ENCODE measurements at regions not wholly inside any gene's neighbourhood (a gene's known extent, or its start where the extent isn't known, plus 50 kb on each side); places are given as distances from the start of the nearest gene placed in this dataset.

DNA sequence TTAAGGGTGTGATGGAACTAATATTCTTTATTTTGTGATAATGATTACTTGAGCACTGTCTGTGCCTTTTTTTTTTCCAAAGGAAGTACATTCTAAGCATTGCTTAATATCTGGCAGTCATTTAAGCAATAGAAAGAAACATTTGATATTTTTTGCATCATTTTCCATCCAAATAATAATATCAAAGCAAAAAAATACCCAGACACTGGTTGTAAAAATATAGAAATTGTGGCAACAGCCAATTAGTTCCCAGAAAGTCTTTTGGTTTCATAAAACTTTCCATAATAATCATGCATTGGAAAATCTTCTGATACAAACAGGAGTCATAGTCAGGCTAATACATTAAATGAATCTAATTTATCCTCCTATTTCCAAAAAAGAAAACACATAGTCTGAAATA is 629.3 kb upstream of the ADAMTS5 start:
- Histone ChIP-seq H3K27ac (no peak overlapping the region), H2AFZ (no peak overlapping the region)
- TF ChIP-seq, protein P1, sequence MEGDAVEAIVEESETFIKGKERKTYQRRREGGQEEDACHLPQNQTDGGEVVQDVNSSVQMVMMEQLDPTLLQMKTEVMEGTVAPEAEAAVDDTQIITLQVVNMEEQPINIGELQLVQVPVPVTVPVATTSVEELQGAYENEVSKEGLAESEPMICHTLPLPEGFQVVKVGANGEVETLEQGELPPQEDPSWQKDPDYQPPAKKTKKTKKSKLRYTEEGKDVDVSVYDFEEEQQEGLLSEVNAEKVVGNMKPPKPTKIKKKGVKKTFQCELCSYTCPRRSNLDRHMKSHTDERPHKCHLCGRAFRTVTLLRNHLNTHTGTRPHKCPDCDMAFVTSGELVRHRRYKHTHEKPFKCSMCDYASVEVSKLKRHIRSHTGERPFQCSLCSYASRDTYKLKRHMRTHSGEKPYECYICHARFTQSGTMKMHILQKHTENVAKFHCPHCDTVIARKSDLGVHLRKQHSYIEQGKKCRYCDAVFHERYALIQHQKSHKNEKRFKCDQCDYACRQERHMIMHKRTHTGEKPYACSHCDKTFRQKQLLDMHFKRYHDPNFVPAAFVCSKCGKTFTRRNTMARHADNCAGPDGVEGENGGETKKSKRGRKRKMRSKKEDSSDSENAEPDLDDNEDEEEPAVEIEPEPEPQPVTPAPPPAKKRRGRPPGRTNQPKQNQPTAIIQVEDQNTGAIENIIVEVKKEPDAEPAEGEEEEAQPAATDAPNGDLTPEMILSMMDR (IDR thresholded peaks at IDR 0.05; ENCODE audit: poor library complexity): no peak
- no peak for TF ChIP-seq EZH2 (IDR thresholded peaks at IDR 0.05; ENCODE audit: borderline replicate concordance)
- no peak for TF ChIP-seq EZH2phosphoT487 (IDR thresholded peaks at IDR 0.05; ENCODE audit: low read depth, severe bottlenecking, unreplicated experiment)

DNA sequence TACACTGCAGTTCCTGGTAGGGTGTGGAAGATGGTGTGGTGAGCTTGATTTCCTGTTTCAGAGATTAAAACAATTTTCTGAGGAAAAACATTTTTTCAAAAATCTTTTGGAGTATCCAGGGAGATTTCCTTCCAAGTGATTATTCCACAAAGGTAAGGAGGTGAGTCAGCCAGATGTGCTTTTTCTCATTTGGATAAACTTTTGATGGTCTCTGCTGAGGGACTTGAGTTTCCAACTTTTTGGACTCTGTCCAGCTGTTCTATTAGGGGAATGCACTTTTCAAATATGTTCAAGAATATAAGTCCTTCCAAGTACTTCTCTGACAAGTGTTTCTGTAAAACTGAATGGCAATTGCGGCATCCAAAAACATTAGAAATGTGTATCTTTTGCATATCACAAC is 628.8 kb upstream of the ADAMTS5 start:
- Histone ChIP-seq H3K4me3 (no peak overlapping the region), H3K9me2 (replicated peaks; ENCODE audit: insufficient read depth) (no peaks in the 10 kb centered on the region), H3K36me3 (replicated peaks; ENCODE audit: insufficient read depth, low read depth) (no peaks in the 10 kb centered on the region), H3K27me3 (no peaks in the 10 kb centered on the region), H4K20me1 (ENCODE audit: insufficient read depth, poor library complexity, severe bottlenecking) (no peaks in the 10 kb centered on the region), H3K4me2 (no peak overlapping the region), H3K9me3 (ENCODE audit: low read depth) (no peaks in the 10 kb centered on the region), H2AFZ (no peak overlapping the region), H3K27ac (no peak overlapping the region), H3K79me2 (no peaks in the 10 kb centered on the region), H3K4me1 (ENCODE audit: insufficient read depth) (no peaks in the 10 kb centered on the region)
- TF ChIP-seq, protein P1 (IDR thresholded peaks at IDR 0.05; ENCODE audit: poor library complexity): no peak
- TF ChIP-seq EZH2phosphoT487 (IDR thresholded peaks at IDR 0.05; ENCODE audit: low read depth, severe bottlenecking, unreplicated experiment) (no peak), EZH2 (IDR thresholded peaks at IDR 0.05; ENCODE audit: borderline replicate concordance) (no peak)
- WGBS (ENCODE audit: low lambda C conversion rate, missing lambda C conversion rate): 92% methylated on average over 1 of the region's 1 CpG
- no peak for DNase-seq (ENCODE audit: low spot score)

More for the DNA sequence above, 629.3 kb upstream of the ADAMTS5 start:
- Histone ChIP-seq H3K9me2 (replicated peaks; ENCODE audit: insufficient read depth) (no peaks in the 10 kb centered on the region), H3K4me1 (ENCODE audit: insufficient read depth) (no peaks in the 10 kb centered on the region), H3K79me2 (no peaks in the 10 kb centered on the region), H3K4me2 (no peak overlapping the region), H3K4me3 (no peak overlapping the region), H4K20me1 (ENCODE audit: insufficient read depth, poor library complexity, severe bottlenecking) (no peaks in the 10 kb centered on the region), H3K27me3 (no peaks in the 10 kb centered on the region), H3K9me3 (ENCODE audit: low read depth) (no peaks in the 10 kb centered on the region), H3K36me3 (replicated peaks; ENCODE audit: insufficient read depth, low read depth) (no peaks in the 10 kb centered on the region)
- no peak for DNase-seq (ENCODE audit: low spot score)

DNA sequence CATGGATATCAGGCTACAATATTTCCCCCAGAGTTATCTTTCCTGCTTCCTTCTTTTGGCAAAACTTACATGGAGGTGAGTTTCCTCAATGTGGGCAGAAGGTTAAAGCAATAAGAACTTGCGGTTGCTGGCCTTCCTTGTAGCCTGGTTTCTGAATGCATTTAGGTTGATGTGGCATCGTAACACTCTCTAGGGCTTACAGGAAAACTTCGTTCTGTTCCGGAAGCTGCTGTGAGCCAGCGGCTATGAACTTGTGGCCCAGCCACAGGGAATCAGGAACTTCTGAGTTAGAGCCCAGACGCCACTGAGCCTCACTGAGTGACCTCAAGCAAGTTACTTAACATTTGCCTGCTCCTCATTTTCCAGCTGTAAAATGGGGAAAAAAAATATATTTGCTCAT is 623.4 kb upstream of the ADAMTS5 start:
- H4K20me1 ChIP-seq (ENCODE audit: insufficient read depth, poor library complexity, severe bottlenecking): no peaks in the 10 kb centered on the region
- no peaks in the 10 kb centered on the region for H3K9me3 ChIP-seq (ENCODE audit: low read depth)
- H3K4me2 ChIP-seq: no peak overlapping the region
- no peak for DNase-seq (ENCODE audit: low spot score)
- H3K4me1 ChIP-seq (ENCODE audit: insufficient read depth): no peaks in the 10 kb centered on the region
- H3K27me3 ChIP-seq: no peaks in the 10 kb centered on the region
- H3K27ac ChIP-seq: no peak overlapping the region
- no peak for TF ChIP-seq EZH2phosphoT487 (IDR thresholded peaks at IDR 0.05; ENCODE audit: low read depth, severe bottlenecking, unreplicated experiment)
- TF ChIP-seq, protein P1 (IDR thresholded peaks at IDR 0.05; ENCODE audit: poor library complexity): no peak
- TF ChIP-seq EZH2 (IDR thresholded peaks at IDR 0.05; ENCODE audit: borderline replicate concordance): no peak
- H2AFZ ChIP-seq: no peak overlapping the region
- no peaks in the 10 kb centered on the region for H3K79me2 ChIP-seq
- H3K9me2 ChIP-seq (replicated peaks; ENCODE audit: insufficient read depth): no peaks in the 10 kb centered on the region
- H3K4me3 ChIP-seq: no peak overlapping the region
- 91% methylated on average over 6 of the region's 6 CpGs for WGBS (ENCODE audit: low lambda C conversion rate, missing lambda C conversion rate)
- H3K36me3 ChIP-seq (replicated peaks; ENCODE audit: insufficient read depth, low read depth): no peaks in the 10 kb centered on the region

DNA sequence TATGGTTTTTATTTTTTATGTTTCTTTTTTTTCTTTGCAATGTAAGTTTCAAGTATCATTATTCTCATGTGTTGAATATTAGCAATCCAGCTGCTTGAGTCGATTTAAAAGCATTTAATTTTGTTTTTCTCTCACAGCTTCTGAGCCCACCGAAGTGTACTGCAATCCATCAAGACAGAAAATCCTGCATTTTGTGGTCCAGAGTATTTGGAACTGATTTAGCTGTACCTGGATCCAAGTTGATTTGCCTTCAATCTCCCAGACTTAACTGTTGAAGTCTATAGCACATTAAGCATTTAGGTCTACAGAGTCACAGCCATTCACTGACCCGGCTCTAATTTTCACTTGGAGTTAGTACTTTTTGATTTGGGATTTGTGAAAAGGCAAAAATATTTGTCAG is 622.9 kb upstream of the ADAMTS5 start:
- Histone ChIP-seq H3K36me3 (replicated peaks; ENCODE audit: insufficient read depth, low read depth) (no peaks in the 10 kb centered on the region), H3K4me1 (ENCODE audit: insufficient read depth) (no peaks in the 10 kb centered on the region), H3K27ac (no peak overlapping the region), H3K4me2 (no peak overlapping the region), H3K9me3 (ENCODE audit: low read depth) (no peaks in the 10 kb centered on the region), H3K27me3 (no peaks in the 10 kb centered on the region), H3K4me3 (no peak overlapping the region), H4K20me1 (ENCODE audit: insufficient read depth, poor library complexity, severe bottlenecking) (no peaks in the 10 kb centered on the region), H2AFZ (no peak overlapping the region), H3K79me2 (no peaks in the 10 kb centered on the region), H3K9me2 (replicated peaks; ENCODE audit: insufficient read depth) (no peaks in the 10 kb centered on the region)
- DNase-seq (ENCODE audit: low spot score): no peak
- WGBS (ENCODE audit: low lambda C conversion rate, missing lambda C conversion rate): 90% methylated on average over 3 of the region's 3 CpGs
- TF ChIP-seq EZH2 (IDR thresholded peaks at IDR 0.05; ENCODE audit: borderline replicate concordance) (no peak), EZH2phosphoT487 (IDR thresholded peaks at IDR 0.05; ENCODE audit: low read depth, severe bottlenecking, unreplicated experiment) (no peak)
- TF ChIP-seq, protein P1 (IDR thresholded peaks at IDR 0.05; ENCODE audit: poor library complexity): no peak
